AG04449 (cell line): ENCODE measurements at regions not wholly inside any gene's neighbourhood (a gene's known extent, or its start where the extent isn't known, plus 50 kb on each side); places are given as distances from the start of the nearest gene placed in this dataset.

ENCODE experiments used
- CTCF ChIA-PET: fragments of 350-600 bp; formaldehyde crosslinking; extraction: SDS; loops from one replicate; lab custom pipeline; 2021; ENCODE audit warnings: antibody characterized with exemption; lab: Yijun Ruan, JAX
- POLR2A ChIA-PET: fragments of 400-600, 350-600 bp; formaldehyde crosslinking; extraction: SDS; loops from one replicate; lab custom pipeline; 2020; ENCODE audit warnings: antibody characterized with exemption, inconsistent platforms; lab: Yijun Ruan, JAX
- DNase-seq: peaks from one replicate; pipeline ENCODE4 v3.0.0-alpha.2; 2010; ENCODE audit warnings: low read depth, low spot score
- H3K4me3 ChIP-seq: 2 replicates; pipeline ENCODE4 v1.5.1; 2011; ENCODE audit warnings: low read depth, mild to moderate bottlenecking, control low read depth, low read length
- TF ChIP-seq, protein P1 (sequence below): IDR thresholded peaks from one replicate; pipeline ENCODE4 v1.5.1; 2011; ENCODE audit warnings: mild to moderate bottlenecking, moderate library complexity, low read length, control low read depth, inconsistent platforms; ENCODE audit not compliant: insufficient read depth; ENCODE audit errors: missing control alignments

DNA sequence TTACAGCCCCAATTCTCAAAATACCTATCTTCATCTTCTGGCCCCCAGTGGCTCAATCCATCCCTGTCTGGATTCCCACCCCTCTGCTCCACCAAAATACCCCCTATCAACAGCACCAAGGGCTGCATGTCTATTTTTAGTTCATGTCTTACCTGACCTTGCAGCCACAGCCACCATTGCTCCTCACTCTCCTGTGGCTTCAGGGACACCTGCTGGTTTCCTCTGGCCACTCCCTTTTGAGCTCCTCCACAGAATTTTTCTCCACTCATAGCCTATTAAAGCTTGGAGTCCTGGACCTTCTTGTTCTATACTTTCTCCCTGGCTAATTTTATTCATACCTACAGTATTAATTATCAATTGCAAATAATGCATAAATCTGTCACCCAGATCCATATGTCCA, 125.3 kb upstream of the NGF start:
- no peak for DNase-seq
- CTCF ChIA-PET, result interaction anchor here (0.6 to 2.3 kb wide), 5 partner anchors 8 to 151 kb away, joined by 3 to 7 read pairs (median 3); no protein-coding TSS in a partner anchor
- H3K4me3 ChIP-seq, result no peak overlapping the region

DNA sequence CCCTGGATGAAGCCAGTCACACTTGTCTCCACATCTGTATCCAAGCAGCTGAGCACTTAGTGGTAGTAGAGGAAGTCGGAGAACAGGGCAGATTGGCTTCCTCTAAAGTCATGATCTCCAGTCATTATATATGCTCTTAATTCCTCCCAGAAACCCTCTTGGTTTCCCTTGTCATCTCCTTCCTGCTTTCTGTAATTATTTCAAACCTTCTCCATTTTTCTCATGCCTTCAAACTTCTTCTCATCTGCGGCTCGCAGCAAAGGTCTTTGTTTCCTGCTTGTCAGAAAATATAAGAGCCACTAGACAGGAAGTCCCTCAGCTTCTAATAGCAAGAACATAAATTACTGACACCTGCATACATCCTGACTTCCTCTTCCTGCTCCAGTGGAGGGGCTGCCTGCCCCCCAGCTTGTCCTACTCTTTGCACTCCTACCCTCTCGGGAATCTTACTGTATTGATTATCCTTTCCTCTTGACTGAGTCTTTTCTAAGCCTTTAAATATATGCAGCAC, 124.6 kb upstream of the NGF start:
- ChIA-PET CTCF (interaction anchor here (2.3 kb wide), 1 partner anchor 10 kb away, joined by 7 read pairs; no protein-coding TSS in a partner anchor), POLR2A (no interaction called here)
- DNase-seq, result no peak
- TF ChIP-seq, protein P1, sequence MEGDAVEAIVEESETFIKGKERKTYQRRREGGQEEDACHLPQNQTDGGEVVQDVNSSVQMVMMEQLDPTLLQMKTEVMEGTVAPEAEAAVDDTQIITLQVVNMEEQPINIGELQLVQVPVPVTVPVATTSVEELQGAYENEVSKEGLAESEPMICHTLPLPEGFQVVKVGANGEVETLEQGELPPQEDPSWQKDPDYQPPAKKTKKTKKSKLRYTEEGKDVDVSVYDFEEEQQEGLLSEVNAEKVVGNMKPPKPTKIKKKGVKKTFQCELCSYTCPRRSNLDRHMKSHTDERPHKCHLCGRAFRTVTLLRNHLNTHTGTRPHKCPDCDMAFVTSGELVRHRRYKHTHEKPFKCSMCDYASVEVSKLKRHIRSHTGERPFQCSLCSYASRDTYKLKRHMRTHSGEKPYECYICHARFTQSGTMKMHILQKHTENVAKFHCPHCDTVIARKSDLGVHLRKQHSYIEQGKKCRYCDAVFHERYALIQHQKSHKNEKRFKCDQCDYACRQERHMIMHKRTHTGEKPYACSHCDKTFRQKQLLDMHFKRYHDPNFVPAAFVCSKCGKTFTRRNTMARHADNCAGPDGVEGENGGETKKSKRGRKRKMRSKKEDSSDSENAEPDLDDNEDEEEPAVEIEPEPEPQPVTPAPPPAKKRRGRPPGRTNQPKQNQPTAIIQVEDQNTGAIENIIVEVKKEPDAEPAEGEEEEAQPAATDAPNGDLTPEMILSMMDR, result no peak
- H3K4me3 ChIP-seq, result no peak overlapping the region

More for the DNA sequence above, 125.3 kb upstream of the NGF start:
- POLR2A ChIA-PET, result no interaction called here
- TF ChIP-seq, protein P1, result no peak

DNA sequence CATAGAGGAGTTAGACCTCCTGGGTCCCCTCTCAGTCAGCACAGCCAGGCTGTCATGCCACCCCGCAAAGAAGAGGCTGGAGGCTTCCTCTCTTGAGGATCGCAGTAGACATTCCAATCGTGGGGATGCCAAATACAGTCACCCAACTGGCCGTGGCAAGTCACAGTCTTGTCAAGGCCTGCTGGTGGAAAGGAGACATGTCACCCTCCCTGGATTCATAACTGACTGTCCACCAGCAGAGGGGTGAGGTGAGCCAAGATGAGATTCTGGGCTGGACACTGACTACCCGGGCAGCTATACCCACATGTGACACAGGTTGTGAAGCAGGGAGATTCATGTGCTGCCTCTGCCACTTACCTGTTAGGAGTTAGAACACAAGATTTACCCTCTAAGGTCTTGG, 123.5 kb upstream of the NGF start:
- POLR2A ChIA-PET, result no interaction called here

DNA sequence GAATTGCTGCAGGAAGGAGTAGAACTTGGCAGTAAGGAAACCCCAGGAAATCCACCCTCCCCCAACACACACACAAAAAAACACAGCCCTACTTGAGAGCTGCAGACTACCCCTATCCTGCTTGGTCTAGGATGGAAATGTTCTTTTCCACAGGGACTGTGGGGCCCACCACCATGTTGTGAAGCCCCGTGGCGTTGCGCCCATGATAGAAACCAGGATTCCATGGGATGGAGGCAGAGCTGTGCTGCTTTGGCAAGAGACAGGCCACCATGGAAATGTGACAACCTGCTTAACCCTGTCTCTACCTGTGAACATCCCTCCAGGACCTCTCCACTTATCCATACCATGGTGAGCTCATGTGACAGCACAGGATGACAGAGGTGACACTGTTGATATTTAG, 121.1 kb upstream of the NGF start:
- ChIA-PET CTCF (interaction anchor here (1.5 kb wide), 1 partner anchor 10 kb away, joined by 9 read pairs; no protein-coding TSS in a partner anchor), POLR2A (no interaction called here)
- TF ChIP-seq, protein P1, result no peak
- no peak overlapping the region for H3K4me3 ChIP-seq
- DNase-seq, result no peak

More for the DNA sequence above, 123.5 kb upstream of the NGF start:
- DNase-seq, result no peak
- TF ChIP-seq, protein P1, result no peak
- H3K4me3 ChIP-seq, result no peak overlapping the region
- CTCF ChIA-PET, result interaction anchor here (1.8 kb wide), 1 partner anchor 8 kb away, joined by 7 read pairs; no protein-coding TSS in a partner anchor

DNA sequence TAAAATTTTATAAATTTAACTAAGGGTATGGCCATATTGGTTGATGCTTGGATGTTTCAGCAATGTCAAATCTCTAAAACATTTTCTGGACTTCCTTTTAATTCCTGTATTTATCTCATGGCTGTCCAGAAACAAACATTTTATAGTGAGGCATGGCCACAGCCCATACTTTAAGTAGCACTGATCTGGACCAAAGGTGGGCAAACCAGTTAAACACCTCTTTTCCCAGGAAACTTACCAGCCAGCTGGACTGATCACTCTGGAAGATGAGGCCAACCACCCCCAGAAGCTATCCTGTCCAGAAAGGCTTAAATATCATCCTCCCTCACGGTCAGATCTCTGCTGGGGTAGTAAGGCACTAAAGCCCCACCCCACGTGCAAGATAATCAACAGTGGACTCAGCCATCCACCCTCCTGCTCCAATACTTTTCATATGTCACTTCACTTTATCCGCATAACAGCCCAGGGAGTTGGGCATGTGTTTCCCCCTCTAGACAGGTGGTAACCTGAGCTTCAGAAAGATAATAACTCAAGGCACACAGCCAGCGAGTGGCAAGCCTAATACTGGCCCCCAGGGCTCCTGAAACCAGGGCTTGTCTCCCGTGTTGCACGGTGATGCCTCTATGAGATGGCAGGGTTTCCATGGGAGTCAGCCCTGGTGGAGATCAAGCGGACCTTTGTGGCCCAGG, 120.5 kb upstream of the NGF start:
- CTCF ChIA-PET, result interaction anchor here (1.5 kb wide), 1 partner anchor 11 kb away, joined by 9 read pairs; no protein-coding TSS in a partner anchor
- H3K4me3 ChIP-seq, result no peak overlapping the region

More for the DNA sequence above, 120.5 kb upstream of the NGF start:
- TF ChIP-seq, protein P1, result no peak
- no peak for DNase-seq
- POLR2A ChIA-PET, result no interaction called here
